GM23338 (cell line): ENCODE measurements at regions not wholly inside any gene's neighbourhood (a gene's known extent, or its start where the extent isn't known, plus 50 kb on each side); places are given as distances from the start of the nearest gene placed in this dataset.

Experiments
- ATAC-seq: fragments of 200-7000 bp; cut with Tn5 transposase; 3 replicates; pipeline ENCODE4 v1.9.1; 2020
- DNase-seq: peaks from one replicate; pipeline ENCODE4 v3.0.0-alpha.2; 2015; ENCODE audit warnings: low spot score
- H2AFZ ChIP-seq: fragments of 200-600 bp; sonication (generic); 2 replicates; pipeline ENCODE4 v1.8.0; 2016; ENCODE audit warnings: antibody characterized with exemption, mild to moderate bottlenecking, moderate library complexity
- H3F3A ChIP-seq: fragments of 200-600 bp; sonication (generic); replicated peaks from 2 replicates; pipeline ENCODE4 v1.8.0; 2017; ENCODE audit warnings: antibody characterized with exemption, mixed run types, low read depth
- H3K27ac ChIP-seq: fragments of 200-600 bp; sonication (generic); 2 replicates; pipeline ENCODE4 v1.6.1; 2016; ENCODE audit warnings: low read depth
- H3K27me3 ChIP-seq: fragments of 200-600 bp; sonication (generic); 2 replicates; pipeline ENCODE4 v1.8.0; 2016; ENCODE audit warnings: mild to moderate bottlenecking, mixed run types, moderate library complexity; ENCODE audit not compliant: insufficient read depth
- H3K36me3 ChIP-seq: fragments of 200-600 bp; sonication (generic); 2 replicates; pipeline ENCODE4 v1.8.0; 2016; ENCODE audit warnings: mild to moderate bottlenecking; ENCODE audit not compliant: insufficient read depth
- H3K4me1 ChIP-seq: fragments of 200-600 bp; sonication (generic); 2 replicates; pipeline ENCODE4 v1.8.0; 2016; ENCODE audit warnings: mild to moderate bottlenecking, moderate library complexity; ENCODE audit not compliant: insufficient read depth
- H3K4me2 ChIP-seq: fragments of 200-600 bp; sonication (generic); 2 replicates; pipeline ENCODE4 v1.7.1; 2017; ENCODE audit warnings: mixed run types
- H3K4me3 ChIP-seq: fragments of 200-600 bp; sonication (generic); 2 replicates; pipeline ENCODE4 v1.6.1; 2016; ENCODE audit warnings: mixed run types
- H3K79me2 ChIP-seq: fragments of 200-600 bp; sonication (generic); replicated peaks from 2 replicates; pipeline ENCODE4 v1.8.0; 2017; ENCODE audit warnings: mild to moderate bottlenecking; ENCODE audit not compliant: insufficient read depth
- H3K9me2 ChIP-seq: fragments of 200-600 bp; sonication (generic); 2 replicates; pipeline ENCODE4 v1.8.0; 2017; ENCODE audit not compliant: insufficient read depth
- H4K20me1 ChIP-seq: fragments of 200-600 bp; sonication (generic); replicated peaks from 2 replicates; pipeline ENCODE4 v1.8.0; 2017; ENCODE audit warnings: mild to moderate bottlenecking; ENCODE audit not compliant: insufficient read depth
- H3K27ac Mint-ChIP-seq: 2 replicates; pipeline ENCODE4 v1.8.0; 2020; ENCODE audit warnings: inconsistent platforms, mild to moderate bottlenecking, moderate library complexity, mixed read lengths
- H3K27me3 Mint-ChIP-seq: 3 replicates; pipeline ENCODE4 v1.8.0; 2022; ENCODE audit warnings: low read depth, mild to moderate bottlenecking, moderate library complexity, mixed read lengths, inconsistent platforms; ENCODE audit not compliant: insufficient read depth, poor library complexity
- H3K36me3 Mint-ChIP-seq: 3 replicates; pipeline ENCODE4 v1.8.0; 2021; ENCODE audit warnings: low read depth, mild to moderate bottlenecking, inconsistent platforms, moderate library complexity, mixed read lengths
- H3K4me1 Mint-ChIP-seq: 3 replicates; pipeline ENCODE4 v1.8.0; 2020; ENCODE audit warnings: mild to moderate bottlenecking, inconsistent platforms, mixed read lengths
- H3K4me3 Mint-ChIP-seq: 3 replicates; pipeline ENCODE4 v1.8.0; 2021; ENCODE audit warnings: moderate library complexity, mild to moderate bottlenecking, inconsistent platforms, mixed read lengths
- H3K9me3 Mint-ChIP-seq: 3 replicates; pipeline ENCODE4 v1.8.0; 2020; ENCODE audit warnings: moderate library complexity, mild to moderate bottlenecking, inconsistent platforms, mixed read lengths
- CREB1 ChIP-seq: fragments of 250-450 bp; sonication (Bioruptor Pico); IDR thresholded peaks from 2 replicates; pipeline ENCODE4 v1.5.0; 2020; ENCODE audit warnings: low read depth, mild to moderate bottlenecking, moderate library complexity
- EZH2 ChIP-seq: fragments of 200-600 bp; sonication (generic); IDR thresholded peaks from one replicate; pipeline ENCODE4 v1.8.0; 2017; ENCODE audit warnings: antibody characterized with exemption, mild to moderate bottlenecking, low read depth; ENCODE audit not compliant: unreplicated experiment
- EZH2phosphoT487 ChIP-seq: fragments of 200-600 bp; sonication (generic); IDR thresholded peaks from one replicate; pipeline ENCODE4 v1.8.1; 2018; ENCODE audit warnings: antibody characterized with exemption; ENCODE audit not compliant: unreplicated experiment
- JUNB ChIP-seq: IDR thresholded peaks from one replicate; pipeline ENCODE4 v1.6.1; 2016; ENCODE audit warnings: antibody characterized with exemption; ENCODE audit not compliant: unreplicated experiment
- NANOG ChIP-seq: IDR thresholded peaks from 2 replicates; pipeline ENCODE4 v1.6.1; 2016; ENCODE audit warnings: antibody characterized with exemption, borderline replicate concordance
- POLR2AphosphoS5 ChIP-seq: IDR thresholded peaks from 2 replicates; pipeline ENCODE4 v1.6.1; 2016; ENCODE audit warnings: antibody characterized with exemption, low read depth
- STAT1 ChIP-seq: IDR thresholded peaks from one replicate; pipeline ENCODE4 v1.6.1; 2016; ENCODE audit warnings: antibody characterized with exemption; ENCODE audit not compliant: unreplicated experiment
- ZNF114 ChIP-seq: fragments of 250-450 bp; sonication (Bioruptor Pico); IDR thresholded peaks from 2 replicates; pipeline ENCODE4 v1.5.0; 2020; ENCODE audit warnings: mild to moderate bottlenecking, moderate library complexity
- ZNF331 ChIP-seq: fragments of 250-450 bp; sonication (Bioruptor Pico); IDR thresholded peaks from 2 replicates; pipeline ENCODE4 v1.5.0; 2020; ENCODE audit warnings: low read depth, mild to moderate bottlenecking, moderate library complexity
- TF ChIP-seq, protein P1 (sequence below): IDR thresholded peaks from one replicate; pipeline ENCODE4 v1.6.1; 2018; ENCODE audit warnings: antibody characterized with exemption; ENCODE audit not compliant: unreplicated experiment
- TF ChIP-seq, protein P2 (sequence below): fragments of 250-450 bp; sonication (Bioruptor Pico); IDR thresholded peaks from 2 replicates; pipeline ENCODE4 v1.5.0; 2020; ENCODE audit warnings: mild to moderate bottlenecking, moderate library complexity
- TF ChIP-seq, protein P3 (sequence below), 2 experiments: fragments of 200-600 bp in 1 of 2; sonication (generic) in 1 of 2; conservative IDR thresholded peaks; 2 replicates each; pipeline versions ENCODE4 v1.5.1 to v1.6.1; 2016 to 2017; ENCODE audit warnings: antibody characterized with exemption in 2 of 2, low read depth in 2 of 2, mild to moderate bottlenecking in 2 of 2, moderate library complexity in 1 of 2
- TF ChIP-seq, protein P4 (sequence below): IDR thresholded peaks from 2 replicates; pipeline ENCODE4 v1.6.1; 2016; ENCODE audit warnings: antibody characterized with exemption

DNA sequence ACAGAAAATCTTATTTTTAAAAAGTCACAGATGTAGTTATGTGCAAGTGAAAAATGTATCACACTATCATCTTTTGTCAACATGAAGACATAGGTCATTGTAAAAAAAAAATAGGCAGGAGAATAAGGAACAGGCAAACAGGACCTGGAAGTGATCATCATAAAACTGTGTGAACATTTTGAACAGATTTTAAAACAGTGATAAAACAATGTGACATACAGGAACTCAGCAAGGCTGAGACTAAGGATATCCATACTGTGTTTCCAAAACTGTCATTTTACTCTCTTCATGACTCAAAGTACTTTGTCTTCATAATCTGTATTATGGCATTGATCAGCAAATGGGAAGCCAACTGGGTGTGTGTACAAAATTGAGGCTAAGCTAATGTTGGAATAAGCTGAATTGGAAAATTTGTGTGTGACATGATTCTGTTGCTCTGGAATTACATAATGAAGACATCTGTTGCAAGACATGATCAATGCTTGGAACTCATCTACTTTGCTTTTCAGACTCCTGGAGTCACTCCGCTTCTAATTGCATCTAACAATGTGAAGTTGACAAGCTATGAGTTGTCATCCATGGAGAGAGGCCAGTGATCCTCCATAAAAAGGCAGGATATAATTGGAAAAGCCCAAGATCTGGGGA lies 978.7 kb upstream of the NUDT12 start:
- Mint-ChIP-seq H3K36me3 (peaks cover 4% of the 10 kb centered on the region; the same call in 2 of the 3 replicates), H3K27me3 (no peaks in the 10 kb centered on the region), H3K27ac (no peak overlapping the region), H3K4me1 (no peaks in the 10 kb centered on the region; the same call in 2 of the 3 replicates), H3K4me3 (no peak overlapping the region), H3K9me3 (no peaks in the 10 kb centered on the region)
- Histone ChIP-seq H3K79me2 (no peaks in the 10 kb centered on the region), H3K36me3 (no peaks in the 10 kb centered on the region), H2AFZ (no peak overlapping the region), H3K27me3 (no peaks in the 10 kb centered on the region), H3K9me2 (peaks cover 8% of the 10 kb centered on the region; the same call in 1 of the 2 replicates), H3K4me1 (no peaks in the 10 kb centered on the region), H3F3A (no peaks in the 10 kb centered on the region), H3K27ac (no peak overlapping the region), H4K20me1 (no peaks in the 10 kb centered on the region), H3K4me3 (no peak overlapping the region), H3K4me2 (no peak overlapping the region)
- DNase-seq (no peak), ATAC-seq (no peak)
- TF ChIP-seq NANOG (no peak), JUNB (no peak), ZNF114 (CRISPR knock-in tag) (no peak), POLR2AphosphoS5 (no peak), ZNF331 (CRISPR knock-in tag) (no peak), EZH2phosphoT487 (no peak), EZH2 (no peak), CREB1 (CRISPR knock-in tag) (no peak), STAT1 (no peak)
- TF ChIP-seq, protein P1, sequence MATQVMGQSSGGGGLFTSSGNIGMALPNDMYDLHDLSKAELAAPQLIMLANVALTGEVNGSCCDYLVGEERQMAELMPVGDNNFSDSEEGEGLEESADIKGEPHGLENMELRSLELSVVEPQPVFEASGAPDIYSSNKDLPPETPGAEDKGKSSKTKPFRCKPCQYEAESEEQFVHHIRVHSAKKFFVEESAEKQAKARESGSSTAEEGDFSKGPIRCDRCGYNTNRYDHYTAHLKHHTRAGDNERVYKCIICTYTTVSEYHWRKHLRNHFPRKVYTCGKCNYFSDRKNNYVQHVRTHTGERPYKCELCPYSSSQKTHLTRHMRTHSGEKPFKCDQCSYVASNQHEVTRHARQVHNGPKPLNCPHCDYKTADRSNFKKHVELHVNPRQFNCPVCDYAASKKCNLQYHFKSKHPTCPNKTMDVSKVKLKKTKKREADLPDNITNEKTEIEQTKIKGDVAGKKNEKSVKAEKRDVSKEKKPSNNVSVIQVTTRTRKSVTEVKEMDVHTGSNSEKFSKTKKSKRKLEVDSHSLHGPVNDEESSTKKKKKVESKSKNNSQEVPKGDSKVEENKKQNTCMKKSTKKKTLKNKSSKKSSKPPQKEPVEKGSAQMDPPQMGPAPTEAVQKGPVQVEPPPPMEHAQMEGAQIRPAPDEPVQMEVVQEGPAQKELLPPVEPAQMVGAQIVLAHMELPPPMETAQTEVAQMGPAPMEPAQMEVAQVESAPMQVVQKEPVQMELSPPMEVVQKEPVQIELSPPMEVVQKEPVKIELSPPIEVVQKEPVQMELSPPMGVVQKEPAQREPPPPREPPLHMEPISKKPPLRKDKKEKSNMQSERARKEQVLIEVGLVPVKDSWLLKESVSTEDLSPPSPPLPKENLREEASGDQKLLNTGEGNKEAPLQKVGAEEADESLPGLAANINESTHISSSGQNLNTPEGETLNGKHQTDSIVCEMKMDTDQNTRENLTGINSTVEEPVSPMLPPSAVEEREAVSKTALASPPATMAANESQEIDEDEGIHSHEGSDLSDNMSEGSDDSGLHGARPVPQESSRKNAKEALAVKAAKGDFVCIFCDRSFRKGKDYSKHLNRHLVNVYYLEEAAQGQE, result no peak
- TF ChIP-seq, protein P2, sequence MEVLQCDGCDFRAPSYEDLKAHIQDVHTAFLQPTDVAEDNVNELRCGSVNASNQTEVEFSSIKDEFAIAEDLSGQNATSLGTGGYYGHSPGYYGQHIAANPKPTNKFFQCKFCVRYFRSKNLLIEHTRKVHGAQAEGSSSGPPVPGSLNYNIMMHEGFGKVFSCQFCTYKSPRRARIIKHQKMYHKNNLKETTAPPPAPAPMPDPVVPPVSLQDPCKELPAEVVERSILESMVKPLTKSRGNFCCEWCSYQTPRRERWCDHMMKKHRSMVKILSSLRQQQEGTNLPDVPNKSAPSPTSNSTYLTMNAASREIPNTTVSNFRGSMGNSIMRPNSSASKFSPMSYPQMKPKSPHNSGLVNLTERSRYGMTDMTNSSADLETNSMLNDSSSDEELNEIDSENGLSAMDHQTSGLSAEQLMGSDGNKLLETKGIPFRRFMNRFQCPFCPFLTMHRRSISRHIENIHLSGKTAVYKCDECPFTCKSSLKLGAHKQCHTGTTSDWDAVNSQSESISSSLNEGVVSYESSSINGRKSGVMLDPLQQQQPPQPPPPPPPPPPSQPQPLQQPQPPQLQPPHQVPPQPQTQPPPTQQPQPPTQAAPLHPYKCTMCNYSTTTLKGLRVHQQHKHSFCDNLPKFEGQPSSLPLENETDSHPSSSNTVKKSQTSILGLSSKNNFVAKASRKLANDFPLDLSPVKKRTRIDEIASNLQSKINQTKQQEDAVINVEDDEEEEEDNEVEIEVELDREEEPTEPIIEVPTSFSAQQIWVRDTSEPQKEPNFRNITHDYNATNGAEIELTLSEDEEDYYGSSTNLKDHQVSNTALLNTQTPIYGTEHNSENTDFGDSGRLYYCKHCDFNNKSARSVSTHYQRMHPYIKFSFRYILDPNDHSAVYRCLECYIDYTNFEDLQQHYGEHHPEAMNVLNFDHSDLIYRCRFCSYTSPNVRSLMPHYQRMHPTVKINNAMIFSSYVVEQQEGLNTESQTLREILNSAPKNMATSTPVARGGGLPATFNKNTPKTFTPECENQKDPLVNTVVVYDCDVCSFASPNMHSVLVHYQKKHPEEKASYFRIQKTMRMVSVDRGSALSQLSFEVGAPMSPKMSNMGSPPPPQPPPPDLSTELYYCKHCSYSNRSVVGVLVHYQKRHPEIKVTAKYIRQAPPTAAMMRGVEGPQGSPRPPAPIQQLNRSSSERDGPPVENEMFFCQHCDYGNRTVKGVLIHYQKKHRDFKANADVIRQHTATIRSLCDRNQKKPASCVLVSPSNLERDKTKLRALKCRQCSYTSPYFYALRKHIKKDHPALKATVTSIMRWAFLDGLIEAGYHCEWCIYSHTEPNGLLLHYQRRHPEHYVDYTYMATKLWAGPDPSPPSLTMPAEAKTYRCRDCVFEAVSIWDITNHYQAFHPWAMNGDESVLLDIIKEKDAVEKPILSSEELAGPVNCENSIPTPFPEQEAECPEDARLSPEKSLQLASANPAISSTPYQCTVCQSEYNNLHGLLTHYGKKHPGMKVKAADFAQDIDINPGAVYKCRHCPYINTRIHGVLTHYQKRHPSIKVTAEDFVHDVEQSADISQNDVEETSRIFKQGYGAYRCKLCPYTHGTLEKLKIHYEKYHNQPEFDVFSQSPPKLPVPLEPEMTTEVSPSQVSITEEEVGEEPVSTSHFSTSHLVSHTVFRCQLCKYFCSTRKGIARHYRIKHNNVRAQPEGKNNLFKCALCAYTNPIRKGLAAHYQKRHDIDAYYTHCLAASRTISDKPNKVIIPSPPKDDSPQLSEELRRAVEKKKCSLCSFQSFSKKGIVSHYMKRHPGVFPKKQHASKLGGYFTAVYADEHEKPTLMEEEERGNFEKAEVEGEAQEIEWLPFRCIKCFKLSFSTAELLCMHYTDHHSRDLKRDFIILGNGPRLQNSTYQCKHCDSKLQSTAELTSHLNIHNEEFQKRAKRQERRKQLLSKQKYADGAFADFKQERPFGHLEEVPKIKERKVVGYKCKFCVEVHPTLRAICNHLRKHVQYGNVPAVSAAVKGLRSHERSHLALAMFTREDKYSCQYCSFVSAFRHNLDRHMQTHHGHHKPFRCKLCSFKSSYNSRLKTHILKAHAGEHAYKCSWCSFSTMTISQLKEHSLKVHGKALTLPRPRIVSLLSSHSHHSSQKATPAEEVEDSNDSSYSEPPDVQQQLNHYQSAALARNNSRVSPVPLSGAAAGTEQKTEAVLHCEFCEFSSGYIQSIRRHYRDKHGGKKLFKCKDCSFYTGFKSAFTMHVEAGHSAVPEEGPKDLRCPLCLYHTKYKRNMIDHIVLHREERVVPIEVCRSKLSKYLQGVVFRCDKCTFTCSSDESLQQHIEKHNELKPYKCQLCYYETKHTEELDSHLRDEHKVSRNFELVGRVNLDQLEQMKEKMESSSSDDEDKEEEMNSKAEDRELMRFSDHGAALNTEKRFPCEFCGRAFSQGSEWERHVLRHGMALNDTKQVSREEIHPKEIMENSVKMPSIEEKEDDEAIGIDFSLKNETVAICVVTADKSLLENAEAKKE, result no peak
- TF ChIP-seq, protein P3, sequence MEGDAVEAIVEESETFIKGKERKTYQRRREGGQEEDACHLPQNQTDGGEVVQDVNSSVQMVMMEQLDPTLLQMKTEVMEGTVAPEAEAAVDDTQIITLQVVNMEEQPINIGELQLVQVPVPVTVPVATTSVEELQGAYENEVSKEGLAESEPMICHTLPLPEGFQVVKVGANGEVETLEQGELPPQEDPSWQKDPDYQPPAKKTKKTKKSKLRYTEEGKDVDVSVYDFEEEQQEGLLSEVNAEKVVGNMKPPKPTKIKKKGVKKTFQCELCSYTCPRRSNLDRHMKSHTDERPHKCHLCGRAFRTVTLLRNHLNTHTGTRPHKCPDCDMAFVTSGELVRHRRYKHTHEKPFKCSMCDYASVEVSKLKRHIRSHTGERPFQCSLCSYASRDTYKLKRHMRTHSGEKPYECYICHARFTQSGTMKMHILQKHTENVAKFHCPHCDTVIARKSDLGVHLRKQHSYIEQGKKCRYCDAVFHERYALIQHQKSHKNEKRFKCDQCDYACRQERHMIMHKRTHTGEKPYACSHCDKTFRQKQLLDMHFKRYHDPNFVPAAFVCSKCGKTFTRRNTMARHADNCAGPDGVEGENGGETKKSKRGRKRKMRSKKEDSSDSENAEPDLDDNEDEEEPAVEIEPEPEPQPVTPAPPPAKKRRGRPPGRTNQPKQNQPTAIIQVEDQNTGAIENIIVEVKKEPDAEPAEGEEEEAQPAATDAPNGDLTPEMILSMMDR (conservative IDR thresholded peaks at IDR 0.05; ENCODE audit: low read depth in 2 of 2), result no peak
- TF ChIP-seq, protein P4, sequence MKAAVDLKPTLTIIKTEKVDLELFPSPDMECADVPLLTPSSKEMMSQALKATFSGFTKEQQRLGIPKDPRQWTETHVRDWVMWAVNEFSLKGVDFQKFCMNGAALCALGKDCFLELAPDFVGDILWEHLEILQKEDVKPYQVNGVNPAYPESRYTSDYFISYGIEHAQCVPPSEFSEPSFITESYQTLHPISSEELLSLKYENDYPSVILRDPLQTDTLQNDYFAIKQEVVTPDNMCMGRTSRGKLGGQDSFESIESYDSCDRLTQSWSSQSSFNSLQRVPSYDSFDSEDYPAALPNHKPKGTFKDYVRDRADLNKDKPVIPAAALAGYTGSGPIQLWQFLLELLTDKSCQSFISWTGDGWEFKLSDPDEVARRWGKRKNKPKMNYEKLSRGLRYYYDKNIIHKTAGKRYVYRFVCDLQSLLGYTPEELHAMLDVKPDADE, result no peak
